ENCODE measurements at regions not wholly inside any gene's neighbourhood (a gene's known extent, or its start where the extent isn't known, plus 50 kb on each side); places are given as distances from the start of the nearest gene placed in this dataset.

- Histone ChIP-seq H3K36me3 (ENCODE audit: control insufficient read depth in 2 of 3, insufficient read depth in 3 of 3, low read length in 3 of 3) (no peaks in the 10 kb centered on the region), H3K27me3 (ENCODE audit: control insufficient read depth, insufficient read depth, low read length) (no peaks in the 10 kb centered on the region), H3K4me1 (ENCODE audit: control insufficient read depth in 2 of 3, insufficient read depth in 2 of 3, low read depth in 1 of 3, low read length in 3 of 3) (peaks cover 0 to 4% (median 3%) of the 10 kb centered on the region in 3 donors), H3K27ac (ENCODE audit: low read depth in 2 of 2, low read length in 2 of 2) (no peak overlapping the region), H3K4me3 (ENCODE audit: low read length in 3 of 3) (no peak overlapping the region), H3K9me3 (ENCODE audit: control insufficient read depth in 2 of 3, insufficient read depth in 1 of 3, low read length in 3 of 3) (no peaks in the 10 kb centered on the region), H3K9ac (ENCODE audit: low read length in 3 of 3) (no peak overlapping the region)
- intact Hi-C loops (cut with DNase I): no loop called here
- peak in 3 of 5 donors; percentile 66 to 95 (median 90) for DNase-seq
- no peak for FAIRE-seq
- TF ChIP-seq, protein P1, sequence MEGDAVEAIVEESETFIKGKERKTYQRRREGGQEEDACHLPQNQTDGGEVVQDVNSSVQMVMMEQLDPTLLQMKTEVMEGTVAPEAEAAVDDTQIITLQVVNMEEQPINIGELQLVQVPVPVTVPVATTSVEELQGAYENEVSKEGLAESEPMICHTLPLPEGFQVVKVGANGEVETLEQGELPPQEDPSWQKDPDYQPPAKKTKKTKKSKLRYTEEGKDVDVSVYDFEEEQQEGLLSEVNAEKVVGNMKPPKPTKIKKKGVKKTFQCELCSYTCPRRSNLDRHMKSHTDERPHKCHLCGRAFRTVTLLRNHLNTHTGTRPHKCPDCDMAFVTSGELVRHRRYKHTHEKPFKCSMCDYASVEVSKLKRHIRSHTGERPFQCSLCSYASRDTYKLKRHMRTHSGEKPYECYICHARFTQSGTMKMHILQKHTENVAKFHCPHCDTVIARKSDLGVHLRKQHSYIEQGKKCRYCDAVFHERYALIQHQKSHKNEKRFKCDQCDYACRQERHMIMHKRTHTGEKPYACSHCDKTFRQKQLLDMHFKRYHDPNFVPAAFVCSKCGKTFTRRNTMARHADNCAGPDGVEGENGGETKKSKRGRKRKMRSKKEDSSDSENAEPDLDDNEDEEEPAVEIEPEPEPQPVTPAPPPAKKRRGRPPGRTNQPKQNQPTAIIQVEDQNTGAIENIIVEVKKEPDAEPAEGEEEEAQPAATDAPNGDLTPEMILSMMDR (IDR thresholded peaks at IDR 0.05; ENCODE audit: borderline replicate concordance, extremely low read depth, insufficient read depth): no peak
These were observed 184.6 kb downstream of the ST6GAL2 start for GRCh38 chr2:106701203-106702022.

DNA sequence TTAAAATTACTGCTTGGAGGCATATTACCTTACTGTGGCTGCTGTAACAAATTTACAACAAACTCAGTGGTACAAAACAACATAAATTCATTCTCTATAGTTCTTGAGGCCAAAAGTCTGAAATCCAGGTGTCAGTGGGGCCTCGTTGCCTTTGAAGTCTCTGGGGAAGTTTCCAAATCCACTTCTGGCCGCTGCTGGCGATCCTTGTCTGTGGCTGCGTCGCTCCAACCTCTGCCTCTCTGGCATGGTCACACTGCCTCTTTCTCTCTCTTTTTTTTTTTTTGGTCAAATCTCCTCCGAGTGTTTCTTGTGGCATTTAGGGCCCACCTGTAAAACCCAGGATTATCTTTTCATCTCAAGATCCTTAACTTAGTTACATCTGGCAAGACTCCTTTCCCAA lies 182.8 kb downstream of the ST6GAL2 start:
- intact Hi-C loops (cut with DNase I): no loop called here
- no peak for FAIRE-seq
- no peak overlapping the region for H3K4me3 ChIP-seq (ENCODE audit: low read length in 3 of 3)
- H3K27ac ChIP-seq (ENCODE audit: low read depth in 2 of 2, low read length in 2 of 2): no peak overlapping the region
- H3K4me1 ChIP-seq (ENCODE audit: control insufficient read depth in 2 of 3, insufficient read depth in 2 of 3, low read depth in 1 of 3, low read length in 3 of 3): peaks cover 0 to 4% (median 3%) of the 10 kb centered on the region in 3 donors
- no peaks in the 10 kb centered on the region for H3K36me3 ChIP-seq (ENCODE audit: control insufficient read depth in 2 of 3, insufficient read depth in 3 of 3, low read length in 3 of 3)
- TF ChIP-seq, protein P1 (IDR thresholded peaks at IDR 0.05; ENCODE audit: borderline replicate concordance, extremely low read depth, insufficient read depth): no peak
- no peaks in the 10 kb centered on the region for H3K9me3 ChIP-seq (ENCODE audit: control insufficient read depth in 2 of 3, insufficient read depth in 1 of 3, low read length in 3 of 3)
- H3K9ac ChIP-seq (ENCODE audit: low read length in 3 of 3): no peak overlapping the region
- peak in 2 of 5 donors; percentile 17 to 36 for DNase-seq
- no peaks in the 10 kb centered on the region for H3K27me3 ChIP-seq (ENCODE audit: control insufficient read depth, insufficient read depth, low read length)

- TF ChIP-seq, protein P1 (IDR thresholded peaks at IDR 0.05; ENCODE audit: borderline replicate concordance, extremely low read depth, insufficient read depth): no peak
- Histone ChIP-seq H3K36me3 (ENCODE audit: control insufficient read depth in 2 of 3, insufficient read depth in 3 of 3, low read length in 3 of 3) (no peaks in the 10 kb centered on the region), H3K4me1 (ENCODE audit: control insufficient read depth in 2 of 3, insufficient read depth in 2 of 3, low read depth in 1 of 3, low read length in 3 of 3) (peaks cover 0 to 4% (median 3%) of the 10 kb centered on the region in 3 donors), H3K27me3 (ENCODE audit: control insufficient read depth, insufficient read depth, low read length) (no peaks in the 10 kb centered on the region), H3K9ac (ENCODE audit: low read length in 3 of 3) (no peak overlapping the region), H3K27ac (ENCODE audit: low read depth in 2 of 2, low read length in 2 of 2) (no peak overlapping the region), H3K4me3 (ENCODE audit: low read length in 3 of 3) (no peak overlapping the region), H3K9me3 (ENCODE audit: control insufficient read depth in 2 of 3, insufficient read depth in 1 of 3, low read length in 3 of 3) (no peaks in the 10 kb centered on the region)
- intact Hi-C loops (cut with DNase I): no loop called here
- FAIRE-seq (no peak), DNase-seq (no peak)
These were observed 181.2 kb downstream of the ST6GAL2 start for GRCh38 chr2:106704798-106705197.
